ENCODE measurements at regions not wholly inside any gene's neighbourhood (a gene's known extent, or its start where the extent isn't known, plus 50 kb on each side); places are given as distances from the start of the nearest gene placed in this dataset.

DNA sequence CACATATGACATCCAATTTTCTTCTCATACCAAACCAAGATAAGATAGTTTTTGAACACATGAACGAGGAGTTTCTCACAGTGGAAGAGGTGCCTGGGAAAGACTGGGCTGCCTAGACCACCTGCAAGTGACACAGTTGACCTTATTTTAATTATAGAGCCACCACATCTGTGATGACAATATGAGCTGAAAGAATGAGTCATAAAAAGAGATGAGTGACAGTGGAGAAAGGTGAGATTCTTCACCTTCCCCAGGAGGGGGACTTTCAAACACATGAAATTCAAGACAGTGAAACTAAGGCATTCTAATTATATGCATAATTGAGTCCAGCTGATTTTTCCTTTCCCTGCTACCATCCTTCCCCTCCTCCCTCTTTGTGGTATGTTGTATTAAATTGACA lies 475.5 kb downstream of the NXPH1 start:
- TF ChIP-seq GATA2 (IDR thresholded peaks at IDR 0.05; ENCODE audit: low read depth, low read length) (no peak), GATA3 (IDR thresholded peaks at IDR 0.05; ENCODE audit: low read depth, low read length) (no peak)

DNA sequence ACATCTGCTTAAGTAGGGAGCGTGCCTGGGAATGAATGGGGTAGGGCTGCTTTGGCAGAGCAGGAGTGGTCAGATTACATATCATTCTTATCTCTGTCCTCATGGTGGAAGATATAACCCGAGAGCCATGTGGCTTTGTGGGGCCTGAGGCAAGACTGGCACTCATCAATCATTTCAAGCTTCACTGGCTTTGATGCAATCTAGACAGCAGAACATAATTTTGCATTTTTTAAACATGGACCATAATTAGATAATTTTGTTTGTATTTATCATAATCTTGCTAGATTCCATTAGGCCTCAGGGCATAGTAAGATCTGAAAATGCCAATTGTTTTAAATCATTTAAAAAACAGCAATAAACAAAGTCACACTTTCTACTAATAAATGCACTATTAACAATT lies 480.3 kb downstream of the NXPH1 start:
- peak; percentile 100 for TF ChIP-seq GATA3 (IDR thresholded peaks at IDR 0.05; ENCODE audit: low read depth, low read length)
- peak; percentile 100 for TF ChIP-seq GATA2 (IDR thresholded peaks at IDR 0.05; ENCODE audit: low read depth, low read length)

DNA sequence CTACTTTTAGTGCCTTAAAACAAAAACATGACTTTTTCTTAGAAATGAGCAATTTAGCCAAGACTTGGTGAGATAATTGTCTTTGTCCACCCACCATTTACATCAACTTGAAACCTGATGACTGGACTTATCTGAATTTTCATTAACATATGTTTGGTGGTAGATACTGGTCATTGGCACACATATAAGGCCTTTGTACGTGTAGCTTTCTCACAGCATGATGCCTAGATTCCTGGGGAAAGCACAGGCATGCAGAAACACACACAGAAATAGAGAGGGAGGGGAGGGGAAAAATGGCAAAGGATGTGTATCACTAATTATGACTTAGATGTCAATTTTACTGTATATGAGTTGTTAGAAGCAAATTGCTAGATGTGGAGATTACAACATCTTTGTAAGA lies 488.4 kb downstream of the NXPH1 start:
- no peak for TF ChIP-seq GATA3 (IDR thresholded peaks at IDR 0.05; ENCODE audit: low read depth, low read length)

GRCh38 chr7:8922726-8923125 lies 489.3 kb downstream of the NXPH1 start:
- TF ChIP-seq GATA3 (IDR thresholded peaks at IDR 0.05; ENCODE audit: low read depth, low read length) (no peak), GATA2 (IDR thresholded peaks at IDR 0.05; ENCODE audit: low read depth, low read length) (no peak)

DNA sequence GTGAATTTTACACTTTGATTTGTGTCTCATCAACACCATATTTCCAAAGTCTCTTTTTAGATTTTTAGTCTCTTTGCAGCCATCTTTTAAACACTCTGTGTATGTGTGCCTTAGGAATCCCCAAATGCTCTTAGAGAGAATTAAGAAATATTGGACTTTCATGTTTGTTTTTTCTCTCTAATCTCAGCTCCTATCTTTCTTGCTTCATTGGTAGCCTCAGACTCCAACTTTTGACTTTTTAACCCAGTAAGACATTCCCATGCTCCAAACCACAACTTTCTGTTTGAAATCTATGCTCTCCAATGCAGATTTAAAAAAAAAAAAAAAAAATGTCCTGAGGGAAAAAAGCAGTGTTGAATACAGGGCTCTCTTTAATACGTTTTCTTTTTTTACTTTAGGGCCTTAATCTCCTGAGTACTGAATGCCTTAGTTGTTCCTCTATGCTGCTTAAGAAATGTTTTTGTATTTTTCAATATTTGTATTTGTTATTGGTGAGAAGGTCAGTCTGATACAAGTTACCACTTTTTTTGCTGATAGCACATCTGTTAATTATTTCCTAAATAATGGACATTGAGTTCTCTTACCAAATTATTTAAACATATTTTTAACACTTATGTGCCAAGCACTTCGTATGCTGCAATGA lies 489.9 kb downstream of the NXPH1 start:
- TF ChIP-seq GATA3 (IDR thresholded peaks at IDR 0.05; ENCODE audit: low read depth, low read length), result no peak
- TF ChIP-seq GATA2 (IDR thresholded peaks at IDR 0.05; ENCODE audit: low read depth, low read length), result no peak

DNA sequence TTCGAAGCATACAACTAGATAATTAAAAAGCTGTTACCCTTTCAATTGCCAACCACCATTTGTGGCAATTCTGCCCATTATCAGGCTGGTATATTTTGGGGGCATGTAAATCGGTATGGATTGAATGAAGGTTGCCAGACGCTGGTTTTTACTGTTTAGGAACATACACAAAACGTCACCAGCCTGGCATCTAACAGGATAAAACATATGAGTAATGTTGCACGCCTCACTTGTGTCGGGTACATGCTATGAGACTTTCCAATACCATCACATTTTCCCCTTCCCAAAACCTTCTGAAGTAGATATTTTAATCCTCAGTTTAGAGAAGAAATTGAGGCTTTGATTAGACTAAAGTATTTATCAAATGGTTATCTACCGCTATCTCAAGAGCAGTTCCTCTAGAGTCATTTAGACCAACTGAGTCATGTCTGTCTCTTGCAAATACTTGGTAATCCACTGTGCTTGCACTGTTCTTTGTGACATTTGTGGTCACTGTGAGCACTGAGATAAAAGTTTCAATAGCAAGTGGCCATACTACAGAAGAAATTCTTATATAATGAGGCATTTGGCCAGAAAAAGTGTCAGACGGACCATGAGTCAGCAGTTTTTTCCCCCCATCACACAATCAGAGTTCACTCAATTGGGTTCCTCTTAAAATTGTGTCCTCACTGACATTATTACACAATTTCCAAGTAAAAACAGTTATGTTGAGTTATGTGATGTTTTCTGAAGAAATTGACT lies 498.7 kb downstream of the NXPH1 start:
- TF ChIP-seq GATA3 (IDR thresholded peaks at IDR 0.05; ENCODE audit: low read depth, low read length) (no peak), GATA2 (IDR thresholded peaks at IDR 0.05; ENCODE audit: low read depth, low read length) (no peak)

DNA sequence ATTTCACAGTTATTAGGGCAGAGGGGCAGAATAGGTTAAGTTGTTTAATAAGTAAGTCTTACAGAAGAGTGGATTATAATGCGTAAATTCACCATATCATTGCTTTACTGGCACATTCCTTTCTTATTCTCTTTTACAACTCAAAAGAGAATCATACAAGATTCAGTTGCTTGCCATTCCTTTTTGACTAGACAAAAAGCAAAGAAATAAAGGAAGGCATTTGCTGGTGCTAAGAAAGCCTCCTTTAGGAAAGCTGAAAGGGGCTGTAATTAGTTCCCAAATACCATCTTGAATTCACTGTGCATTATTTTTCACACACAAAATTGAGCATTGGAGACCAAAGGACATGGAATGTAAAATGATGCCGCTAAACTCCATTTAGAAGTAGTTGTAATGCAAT lies 499.3 kb downstream of the NXPH1 start:
- no peak for TF ChIP-seq GATA2 (IDR thresholded peaks at IDR 0.05; ENCODE audit: low read depth, low read length)
- TF ChIP-seq GATA3 (IDR thresholded peaks at IDR 0.05; ENCODE audit: low read depth, low read length), result no peak

GRCh38 chr7:8937204-8937603 lies 503.8 kb downstream of the NXPH1 start:
- TF ChIP-seq GATA3 (IDR thresholded peaks at IDR 0.05; ENCODE audit: low read depth, low read length), result no peak
- TF ChIP-seq GATA2 (IDR thresholded peaks at IDR 0.05; ENCODE audit: low read depth, low read length), result no peak

GRCh38 chr7:8938044-8938805 lies 504.8 kb downstream of the NXPH1 start:
- TF ChIP-seq GATA2 (IDR thresholded peaks at IDR 0.05; ENCODE audit: low read depth, low read length) (no peak), GATA3 (IDR thresholded peaks at IDR 0.05; ENCODE audit: low read depth, low read length) (no peak)

GRCh38 chr7:8939446-8939845 lies 506.0 kb downstream of the NXPH1 start:
- TF ChIP-seq GATA3 (IDR thresholded peaks at IDR 0.05; ENCODE audit: low read depth, low read length), result no peak
- TF ChIP-seq GATA2 (IDR thresholded peaks at IDR 0.05; ENCODE audit: low read depth, low read length), result no peak

DNA sequence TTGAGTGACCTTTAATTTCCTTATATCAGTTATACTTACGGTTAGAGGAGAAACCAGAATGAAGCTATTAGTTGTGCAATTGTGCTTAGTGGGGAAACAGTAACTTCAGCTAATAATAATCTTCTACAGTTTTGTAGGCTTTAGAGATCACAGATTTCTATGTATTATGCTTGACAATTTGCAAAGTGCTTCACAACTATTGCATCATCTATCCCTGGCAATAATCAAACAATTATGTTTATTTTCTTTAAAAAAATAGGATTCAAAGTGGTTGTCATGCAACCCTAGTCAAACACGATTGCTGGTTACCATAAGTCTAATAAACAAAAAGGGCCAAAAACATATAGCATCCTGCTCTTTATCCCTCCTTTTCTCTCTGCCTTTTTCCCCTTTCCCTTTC lies 530.3 kb downstream of the NXPH1 start:
- no peak for TF ChIP-seq GATA3 (IDR thresholded peaks at IDR 0.05; ENCODE audit: low read depth, low read length)
- no peak for TF ChIP-seq GATA2 (IDR thresholded peaks at IDR 0.05; ENCODE audit: low read depth, low read length)

GRCh38 chr7:8965177-8965576 lies 531.8 kb downstream of the NXPH1 start:
- TF ChIP-seq GATA2 (IDR thresholded peaks at IDR 0.05; ENCODE audit: low read depth, low read length) (no peak), GATA3 (IDR thresholded peaks at IDR 0.05; ENCODE audit: low read depth, low read length) (no peak)

DNA sequence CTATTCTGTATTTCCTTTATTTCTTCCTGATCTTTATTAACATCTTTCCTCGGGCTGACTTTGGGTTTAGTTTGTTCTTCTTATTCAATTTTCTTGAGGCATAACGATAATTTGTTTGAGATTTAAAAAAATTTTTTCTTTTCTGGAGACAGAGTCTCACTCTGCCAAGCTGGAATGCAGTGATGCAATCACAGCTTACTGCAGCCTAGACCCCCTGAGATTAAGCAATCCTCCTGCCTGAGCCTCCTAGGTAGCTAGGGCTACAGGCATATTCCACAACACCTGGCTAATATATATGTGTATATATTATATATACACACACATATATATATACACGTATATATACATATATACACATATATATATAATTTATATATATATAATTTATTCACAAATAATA lies 540.2 kb downstream of the NXPH1 start:
- TF ChIP-seq GATA2 (IDR thresholded peaks at IDR 0.05; ENCODE audit: low read depth, low read length), result no peak
- no peak for TF ChIP-seq GATA3 (IDR thresholded peaks at IDR 0.05; ENCODE audit: low read depth, low read length)

- TF ChIP-seq GATA3 (IDR thresholded peaks at IDR 0.05; ENCODE audit: low read depth, low read length), result no peak
- TF ChIP-seq GATA2 (IDR thresholded peaks at IDR 0.05; ENCODE audit: low read depth, low read length), result no peak
Measured at GRCh38 chr7:8975681-8976080, 542.3 kb downstream of the NXPH1 start.
